Stimulated activated CD4-positive, alpha-beta T cell treated with anti-CD3 and anti-CD28 coated beads, Interleukin-12 subunit alpha, Interleukin-12 subunit beta, amount 100 ng/mL, for 4 hours (primary cell): ENCODE measurements at regions not wholly inside any gene's neighbourhood (a gene's known extent, or its start where the extent isn't known, plus 50 kb on each side); places are given as distances from the start of the nearest gene placed in this dataset.
"Not testable (repeated sequence)": the region's sequence is repeated elsewhere in the genome, so short reads cannot be mapped to it uniquely, and the experiment has no call there.

Experiments
- DNase-seq: peaks from one replicate; pipeline ENCODE4 v3.0.0-alpha.2; 2020

GRCh38 chr2:118791483-118791882 lies 56.0 kb downstream of the EN1 start:
- DNase-seq = no peak

GRCh38 chr2:118786746-118787145 lies 60.7 kb downstream of the EN1 start:
- DNase-seq = no peak

- DNase-seq = no peak
These were observed 62.6 kb downstream of the EN1 start for GRCh38 chr2:118784860-118785259.

GRCh38 chr2:118779362-118779761 lies 68.1 kb downstream of the EN1 start:
- no peak for DNase-seq

GRCh38 chr2:118774458-118775133 lies 72.9 kb downstream of the EN1 start:
- DNase-seq = peak; percentile 2

GRCh38 chr2:118773826-118774225 lies 73.6 kb downstream of the EN1 start:
- no peak for DNase-seq

GRCh38 chr2:118772487-118773200 lies 74.8 kb downstream of the EN1 start:
- no peak for DNase-seq

GRCh38 chr2:118769707-118770400 lies 77.6 kb downstream of the EN1 start:
- DNase-seq = no peak

- no peak for DNase-seq
These were observed 80.6 kb downstream of the EN1 start for GRCh38 chr2:118766871-118767270.

GRCh38 chr2:118764855-118765254 lies 82.6 kb downstream of the EN1 start:
- DNase-seq = no peak

GRCh38 chr2:118763797-118764196 lies 83.7 kb downstream of the EN1 start:
- no peak for DNase-seq

- DNase-seq = no peak
These were observed 85.2 kb downstream of the EN1 start for GRCh38 chr2:118762290-118762689.

GRCh38 chr2:118761771-118762170 lies 85.7 kb downstream of the EN1 start:
- no peak for DNase-seq

- no peak for DNase-seq
These were observed 91.5 kb downstream of the EN1 start for GRCh38 chr2:118755901-118756300.

- DNase-seq = no peak
These were observed 92.1 kb downstream of the EN1 start for GRCh38 chr2:118755384-118755783.

- no peak for DNase-seq
These were observed 94.6 kb downstream of the EN1 start for GRCh38 chr2:118752762-118753429.

- DNase-seq = no peak
These were observed 96.4 kb downstream of the EN1 start for GRCh38 chr2:118750959-118751565.

GRCh38 chr2:118748245-118748885 lies 99.1 kb downstream of the EN1 start:
- DNase-seq = no peak

- no peak for DNase-seq
These were observed 99.8 kb downstream of the EN1 start for GRCh38 chr2:118747637-118748036.

- DNase-seq = no peak
These were observed 100.4 kb downstream of the EN1 start for GRCh38 chr2:118747066-118747465.

- DNase-seq = not testable (repeated sequence)
These were observed 102.7 kb downstream of the EN1 start for GRCh38 chr2:118744682-118745181.
